GM23338 (cell line): ENCODE measurements at regions not wholly inside any gene's neighbourhood (a gene's known extent, or its start where the extent isn't known, plus 50 kb on each side); places are given as distances from the start of the nearest gene placed in this dataset.

Experiments
- JUNB ChIP-seq: IDR thresholded peaks from one replicate; pipeline ENCODE4 v1.6.1; 2016; ENCODE audit warnings: antibody characterized with exemption; ENCODE audit not compliant: unreplicated experiment
- TF ChIP-seq, protein P1 (sequence below), 2 experiments: fragments of 200-600 bp in 1 of 2; sonication (generic) in 1 of 2; conservative IDR thresholded peaks; 2 replicates each; pipeline versions ENCODE4 v1.5.1 to v1.6.1; 2016 to 2017; ENCODE audit warnings: antibody characterized with exemption in 2 of 2, low read depth in 2 of 2, mild to moderate bottlenecking in 2 of 2, moderate library complexity in 1 of 2
- TF ChIP-seq, protein P2 (sequence below): IDR thresholded peaks from one replicate; pipeline ENCODE4 v1.6.1; 2018; ENCODE audit warnings: antibody characterized with exemption; ENCODE audit not compliant: unreplicated experiment
- TF ChIP-seq, protein P3 (sequence below): fragments of 250-450 bp; sonication (Bioruptor Pico); IDR thresholded peaks from 2 replicates; pipeline ENCODE4 v1.5.0; 2020; ENCODE audit warnings: mild to moderate bottlenecking, moderate library complexity

- TF ChIP-seq, protein P1, sequence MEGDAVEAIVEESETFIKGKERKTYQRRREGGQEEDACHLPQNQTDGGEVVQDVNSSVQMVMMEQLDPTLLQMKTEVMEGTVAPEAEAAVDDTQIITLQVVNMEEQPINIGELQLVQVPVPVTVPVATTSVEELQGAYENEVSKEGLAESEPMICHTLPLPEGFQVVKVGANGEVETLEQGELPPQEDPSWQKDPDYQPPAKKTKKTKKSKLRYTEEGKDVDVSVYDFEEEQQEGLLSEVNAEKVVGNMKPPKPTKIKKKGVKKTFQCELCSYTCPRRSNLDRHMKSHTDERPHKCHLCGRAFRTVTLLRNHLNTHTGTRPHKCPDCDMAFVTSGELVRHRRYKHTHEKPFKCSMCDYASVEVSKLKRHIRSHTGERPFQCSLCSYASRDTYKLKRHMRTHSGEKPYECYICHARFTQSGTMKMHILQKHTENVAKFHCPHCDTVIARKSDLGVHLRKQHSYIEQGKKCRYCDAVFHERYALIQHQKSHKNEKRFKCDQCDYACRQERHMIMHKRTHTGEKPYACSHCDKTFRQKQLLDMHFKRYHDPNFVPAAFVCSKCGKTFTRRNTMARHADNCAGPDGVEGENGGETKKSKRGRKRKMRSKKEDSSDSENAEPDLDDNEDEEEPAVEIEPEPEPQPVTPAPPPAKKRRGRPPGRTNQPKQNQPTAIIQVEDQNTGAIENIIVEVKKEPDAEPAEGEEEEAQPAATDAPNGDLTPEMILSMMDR (conservative IDR thresholded peaks at IDR 0.05; ENCODE audit: low read depth in 2 of 2) = no peak
- TF ChIP-seq, protein P2, sequence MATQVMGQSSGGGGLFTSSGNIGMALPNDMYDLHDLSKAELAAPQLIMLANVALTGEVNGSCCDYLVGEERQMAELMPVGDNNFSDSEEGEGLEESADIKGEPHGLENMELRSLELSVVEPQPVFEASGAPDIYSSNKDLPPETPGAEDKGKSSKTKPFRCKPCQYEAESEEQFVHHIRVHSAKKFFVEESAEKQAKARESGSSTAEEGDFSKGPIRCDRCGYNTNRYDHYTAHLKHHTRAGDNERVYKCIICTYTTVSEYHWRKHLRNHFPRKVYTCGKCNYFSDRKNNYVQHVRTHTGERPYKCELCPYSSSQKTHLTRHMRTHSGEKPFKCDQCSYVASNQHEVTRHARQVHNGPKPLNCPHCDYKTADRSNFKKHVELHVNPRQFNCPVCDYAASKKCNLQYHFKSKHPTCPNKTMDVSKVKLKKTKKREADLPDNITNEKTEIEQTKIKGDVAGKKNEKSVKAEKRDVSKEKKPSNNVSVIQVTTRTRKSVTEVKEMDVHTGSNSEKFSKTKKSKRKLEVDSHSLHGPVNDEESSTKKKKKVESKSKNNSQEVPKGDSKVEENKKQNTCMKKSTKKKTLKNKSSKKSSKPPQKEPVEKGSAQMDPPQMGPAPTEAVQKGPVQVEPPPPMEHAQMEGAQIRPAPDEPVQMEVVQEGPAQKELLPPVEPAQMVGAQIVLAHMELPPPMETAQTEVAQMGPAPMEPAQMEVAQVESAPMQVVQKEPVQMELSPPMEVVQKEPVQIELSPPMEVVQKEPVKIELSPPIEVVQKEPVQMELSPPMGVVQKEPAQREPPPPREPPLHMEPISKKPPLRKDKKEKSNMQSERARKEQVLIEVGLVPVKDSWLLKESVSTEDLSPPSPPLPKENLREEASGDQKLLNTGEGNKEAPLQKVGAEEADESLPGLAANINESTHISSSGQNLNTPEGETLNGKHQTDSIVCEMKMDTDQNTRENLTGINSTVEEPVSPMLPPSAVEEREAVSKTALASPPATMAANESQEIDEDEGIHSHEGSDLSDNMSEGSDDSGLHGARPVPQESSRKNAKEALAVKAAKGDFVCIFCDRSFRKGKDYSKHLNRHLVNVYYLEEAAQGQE = no peak
- TF ChIP-seq, protein P3, sequence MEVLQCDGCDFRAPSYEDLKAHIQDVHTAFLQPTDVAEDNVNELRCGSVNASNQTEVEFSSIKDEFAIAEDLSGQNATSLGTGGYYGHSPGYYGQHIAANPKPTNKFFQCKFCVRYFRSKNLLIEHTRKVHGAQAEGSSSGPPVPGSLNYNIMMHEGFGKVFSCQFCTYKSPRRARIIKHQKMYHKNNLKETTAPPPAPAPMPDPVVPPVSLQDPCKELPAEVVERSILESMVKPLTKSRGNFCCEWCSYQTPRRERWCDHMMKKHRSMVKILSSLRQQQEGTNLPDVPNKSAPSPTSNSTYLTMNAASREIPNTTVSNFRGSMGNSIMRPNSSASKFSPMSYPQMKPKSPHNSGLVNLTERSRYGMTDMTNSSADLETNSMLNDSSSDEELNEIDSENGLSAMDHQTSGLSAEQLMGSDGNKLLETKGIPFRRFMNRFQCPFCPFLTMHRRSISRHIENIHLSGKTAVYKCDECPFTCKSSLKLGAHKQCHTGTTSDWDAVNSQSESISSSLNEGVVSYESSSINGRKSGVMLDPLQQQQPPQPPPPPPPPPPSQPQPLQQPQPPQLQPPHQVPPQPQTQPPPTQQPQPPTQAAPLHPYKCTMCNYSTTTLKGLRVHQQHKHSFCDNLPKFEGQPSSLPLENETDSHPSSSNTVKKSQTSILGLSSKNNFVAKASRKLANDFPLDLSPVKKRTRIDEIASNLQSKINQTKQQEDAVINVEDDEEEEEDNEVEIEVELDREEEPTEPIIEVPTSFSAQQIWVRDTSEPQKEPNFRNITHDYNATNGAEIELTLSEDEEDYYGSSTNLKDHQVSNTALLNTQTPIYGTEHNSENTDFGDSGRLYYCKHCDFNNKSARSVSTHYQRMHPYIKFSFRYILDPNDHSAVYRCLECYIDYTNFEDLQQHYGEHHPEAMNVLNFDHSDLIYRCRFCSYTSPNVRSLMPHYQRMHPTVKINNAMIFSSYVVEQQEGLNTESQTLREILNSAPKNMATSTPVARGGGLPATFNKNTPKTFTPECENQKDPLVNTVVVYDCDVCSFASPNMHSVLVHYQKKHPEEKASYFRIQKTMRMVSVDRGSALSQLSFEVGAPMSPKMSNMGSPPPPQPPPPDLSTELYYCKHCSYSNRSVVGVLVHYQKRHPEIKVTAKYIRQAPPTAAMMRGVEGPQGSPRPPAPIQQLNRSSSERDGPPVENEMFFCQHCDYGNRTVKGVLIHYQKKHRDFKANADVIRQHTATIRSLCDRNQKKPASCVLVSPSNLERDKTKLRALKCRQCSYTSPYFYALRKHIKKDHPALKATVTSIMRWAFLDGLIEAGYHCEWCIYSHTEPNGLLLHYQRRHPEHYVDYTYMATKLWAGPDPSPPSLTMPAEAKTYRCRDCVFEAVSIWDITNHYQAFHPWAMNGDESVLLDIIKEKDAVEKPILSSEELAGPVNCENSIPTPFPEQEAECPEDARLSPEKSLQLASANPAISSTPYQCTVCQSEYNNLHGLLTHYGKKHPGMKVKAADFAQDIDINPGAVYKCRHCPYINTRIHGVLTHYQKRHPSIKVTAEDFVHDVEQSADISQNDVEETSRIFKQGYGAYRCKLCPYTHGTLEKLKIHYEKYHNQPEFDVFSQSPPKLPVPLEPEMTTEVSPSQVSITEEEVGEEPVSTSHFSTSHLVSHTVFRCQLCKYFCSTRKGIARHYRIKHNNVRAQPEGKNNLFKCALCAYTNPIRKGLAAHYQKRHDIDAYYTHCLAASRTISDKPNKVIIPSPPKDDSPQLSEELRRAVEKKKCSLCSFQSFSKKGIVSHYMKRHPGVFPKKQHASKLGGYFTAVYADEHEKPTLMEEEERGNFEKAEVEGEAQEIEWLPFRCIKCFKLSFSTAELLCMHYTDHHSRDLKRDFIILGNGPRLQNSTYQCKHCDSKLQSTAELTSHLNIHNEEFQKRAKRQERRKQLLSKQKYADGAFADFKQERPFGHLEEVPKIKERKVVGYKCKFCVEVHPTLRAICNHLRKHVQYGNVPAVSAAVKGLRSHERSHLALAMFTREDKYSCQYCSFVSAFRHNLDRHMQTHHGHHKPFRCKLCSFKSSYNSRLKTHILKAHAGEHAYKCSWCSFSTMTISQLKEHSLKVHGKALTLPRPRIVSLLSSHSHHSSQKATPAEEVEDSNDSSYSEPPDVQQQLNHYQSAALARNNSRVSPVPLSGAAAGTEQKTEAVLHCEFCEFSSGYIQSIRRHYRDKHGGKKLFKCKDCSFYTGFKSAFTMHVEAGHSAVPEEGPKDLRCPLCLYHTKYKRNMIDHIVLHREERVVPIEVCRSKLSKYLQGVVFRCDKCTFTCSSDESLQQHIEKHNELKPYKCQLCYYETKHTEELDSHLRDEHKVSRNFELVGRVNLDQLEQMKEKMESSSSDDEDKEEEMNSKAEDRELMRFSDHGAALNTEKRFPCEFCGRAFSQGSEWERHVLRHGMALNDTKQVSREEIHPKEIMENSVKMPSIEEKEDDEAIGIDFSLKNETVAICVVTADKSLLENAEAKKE (CRISPR knock-in tag) = no peak
- no peak for TF ChIP-seq JUNB
Observed at GRCh38 chr7:17040716-17041115, 158.9 kb upstream of the AGR3 start (continued).
